ENCODE measurements at regions not wholly inside any gene's neighbourhood (a gene's known extent, or its start where the extent isn't known, plus 50 kb on each side); places are given as distances from the start of the nearest gene placed in this dataset.
A peak's percentile ranks its signal among the peaks of the same experiment; 100 is the strongest.

GRCh38 chr10:61503051-61503450 lies 49.9 kb upstream of the TMEM26 start:
- no peak overlapping the region for H2AFZ ChIP-seq (replicated peaks; ENCODE audit: low read length, poor library complexity)
- DNase-seq, result peak; percentile 58
- H3K4me3 ChIP-seq (ENCODE audit: insufficient read depth, low read depth, low read length), result no peak overlapping the region
- H3K23ac ChIP-seq (ENCODE audit: low read depth, low read length), result no peak overlapping the region
- no peak overlapping the region for H3K14ac ChIP-seq (replicated peaks; ENCODE audit: low read depth, low read length)
- H3K36me3 ChIP-seq (ENCODE audit: control insufficient read depth, insufficient read depth, low read length), result no peaks in the 10 kb centered on the region
- no peaks in the 10 kb centered on the region for H3K79me1 ChIP-seq (ENCODE audit: low read depth in 1 of 2, low read length in 2 of 2)
- intact Hi-C loops (cut with micrococcal nuclease), result no loop called here
- H2BK5ac ChIP-seq (ENCODE audit: low read depth, low read length, poor library complexity, severe bottlenecking), result no peak overlapping the region
- in situ Hi-C loops (cut with MboI; ENCODE audit: low sequenced_read_pairs), result no loop called here
- no peaks in the 10 kb centered on the region for H3K9me1 ChIP-seq (ENCODE audit: insufficient read depth, low read length)
- no peak overlapping the region for H2AK9ac ChIP-seq (replicated peaks; ENCODE audit: low read depth, low read length, poor library complexity)
- no peak overlapping the region for H3K18ac ChIP-seq (ENCODE audit: low read depth, low read length)
- dilution Hi-C loops (cut with HindIII; ENCODE audit: low sequenced_read_pairs, unreplicated experiment), result no loop called here
- no peak overlapping the region for H2AK5ac ChIP-seq (ENCODE audit: low read depth, low read length)
- CTCF ChIA-PET, result interaction anchor here (0.7 kb wide), 1 partner anchor 1822 kb away, joined by 3 read pairs; no protein-coding TSS in a partner anchor
- ATAC-seq (ENCODE audit: low read depth), result no peak
- POLR2A ChIA-PET (ENCODE audit: unreplicated experiment), result no interaction called here
- no peak overlapping the region for H4K91ac ChIP-seq (ENCODE audit: insufficient read depth, low read depth, low read length)
- WGBS, 2 experiments (ENCODE audit: extremely low coverage in 2 of 2, insufficient read length in 1 of 2), result no CpG with 5 or more reads among the region's 2 CpGs
- no peak overlapping the region for H4K5ac ChIP-seq (ENCODE audit: low read depth, low read length)
- H3K4me2 ChIP-seq (ENCODE audit: low read depth, low read length), result no peak overlapping the region
- no peaks in the 10 kb centered on the region; the same call in 1 of the 2 replicates for H3K9me3 ChIP-seq (ENCODE audit: control insufficient read depth, insufficient read depth, low read length)
- no peak overlapping the region for H3K27ac ChIP-seq (ENCODE audit: insufficient read depth, low read length)
- no peak overlapping the region for H3K56ac ChIP-seq (ENCODE audit: extremely low read depth, insufficient read depth, low read length)
- no peak overlapping the region for H3K9ac ChIP-seq (ENCODE audit: low read depth, low read length)
- no peaks in the 10 kb centered on the region for H4K20me1 ChIP-seq (ENCODE audit: insufficient read depth, low read length)
- TF ChIP-seq MAFK (IDR thresholded peaks at IDR 0.05; ENCODE audit: low read depth, low read length), result no peak
- TF ChIP-seq SMC3 (IDR thresholded peaks at IDR 0.05; ENCODE audit: low read depth, low read length), result no peak
- no peak for TF ChIP-seq CTCF (conservative IDR thresholded peaks at IDR 0.05; ENCODE audit: low read depth, low read length)
- TF ChIP-seq NFE2L2 (IDR thresholded peaks at IDR 0.05; ENCODE audit: low read depth, low read length), result no peak
- TF ChIP-seq, protein P1, sequence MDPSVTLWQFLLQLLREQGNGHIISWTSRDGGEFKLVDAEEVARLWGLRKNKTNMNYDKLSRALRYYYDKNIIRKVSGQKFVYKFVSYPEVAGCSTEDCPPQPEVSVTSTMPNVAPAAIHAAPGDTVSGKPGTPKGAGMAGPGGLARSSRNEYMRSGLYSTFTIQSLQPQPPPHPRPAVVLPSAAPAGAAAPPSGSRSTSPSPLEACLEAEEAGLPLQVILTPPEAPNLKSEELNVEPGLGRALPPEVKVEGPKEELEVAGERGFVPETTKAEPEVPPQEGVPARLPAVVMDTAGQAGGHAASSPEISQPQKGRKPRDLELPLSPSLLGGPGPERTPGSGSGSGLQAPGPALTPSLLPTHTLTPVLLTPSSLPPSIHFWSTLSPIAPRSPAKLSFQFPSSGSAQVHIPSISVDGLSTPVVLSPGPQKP (IDR thresholded peaks at IDR 0.05; ENCODE audit: borderline replicate concordance, low read depth, low read length), result no peak
- no peak for TF ChIP-seq MAZ (IDR thresholded peaks at IDR 0.05; ENCODE audit: borderline replicate concordance, low read depth, low read length)
- no peak for TF ChIP-seq MXI1 (IDR thresholded peaks at IDR 0.05; ENCODE audit: borderline replicate concordance, low read depth, low read length)
- no peak for TF ChIP-seq CEBPB (IDR thresholded peaks at IDR 0.05; ENCODE audit: low read depth, low read length)
- no peak for TF ChIP-seq FOS (IDR thresholded peaks at IDR 0.05; ENCODE audit: low read depth, low read length)
- TF ChIP-seq USF2 (IDR thresholded peaks at IDR 0.05; ENCODE audit: low read depth, low read length), result no peak
- TF ChIP-seq CHD1 (IDR thresholded peaks at IDR 0.05; ENCODE audit: low read depth, low read length), result no peak
- TF ChIP-seq RFX5 (IDR thresholded peaks at IDR 0.05; ENCODE audit: low read depth, low read length), result no peak
- TF ChIP-seq POLR2A (IDR thresholded peaks at IDR 0.05; ENCODE audit: low read depth, low read length), result no peak
- no TSS peak for BruUV-seq (replicated peaks)
- no peak overlapping the region for H3K4ac ChIP-seq (ENCODE audit: low read depth, low read length)
- no peak overlapping the region for H4K8ac ChIP-seq (ENCODE audit: low read depth in 2 of 2, low read length in 2 of 2)
- no peaks in the 10 kb centered on the region; the same call in 1 of the 2 replicates for H3K4me1 ChIP-seq (ENCODE audit: control insufficient read depth, insufficient read depth, low read length)
- H3K27me3 ChIP-seq (ENCODE audit: control insufficient read depth, insufficient read depth, low read length), result no peaks in the 10 kb centered on the region
- no peak overlapping the region for H2BK120ac ChIP-seq (ENCODE audit: low read depth, low read length)
- H2BK20ac ChIP-seq (ENCODE audit: low read depth, low read length), result no peak overlapping the region
- no peak overlapping the region for H2BK15ac ChIP-seq (ENCODE audit: low read depth, low read length)
